Lower lobe of right lung (tissue), 2 donors: ENCODE measurements at regions not wholly inside any gene's neighbourhood (a gene's known extent, or its start where the extent isn't known, plus 50 kb on each side); places are given as distances from the start of the nearest gene placed in this dataset.

Experiments
- ATAC-seq, 2 donors: fragments of 200-7000 bp; cut with Tn5 transposase; one replicate each; pipeline ENCODE4 v1.9.1; 2020 to 2022; ENCODE audit warnings: mild to moderate bottlenecking in 2 of 2, moderate library complexity in 2 of 2
- DNase-seq: peaks from one replicate; pipeline ENCODE4 v3.0.0-alpha.2; 2020
- H3K27ac ChIP-seq: fragments of 200-600 bp; one replicate; pipeline ENCODE4 v1.8.0; 2022
- H3K27me3 ChIP-seq: fragments of 200-600 bp; one replicate; pipeline ENCODE4 v1.8.0; 2022; ENCODE audit warnings: low read depth
- H3K36me3 ChIP-seq: fragments of 200-600 bp; one replicate; pipeline ENCODE4 v1.8.0; 2022; ENCODE audit warnings: mild to moderate bottlenecking
- H3K4me1 ChIP-seq: fragments of 200-600 bp; one replicate; pipeline ENCODE4 v1.8.0; 2022
- H3K4me3 ChIP-seq: fragments of 200-600 bp; one replicate; pipeline ENCODE4 v1.8.0; 2022; ENCODE audit warnings: mild to moderate bottlenecking
- H3K9me3 ChIP-seq: fragments of 200-600 bp; one replicate; pipeline ENCODE4 v1.8.0; 2022
- CTCF ChIP-seq: fragments of 200-600 bp; IDR thresholded peaks from one replicate; pipeline ENCODE4 v1.8.0; 2022; ENCODE audit warnings: antibody characterized with exemption, mild to moderate bottlenecking
- intact Hi-C: fragments of 100-400 bp; cut with DNase I; formaldehyde crosslinking; loops from one replicate; pipeline ENCODE4 v1.11.0; 2022
- donor health status: DM: no; HTN: yes; CAD: no; lungs with severe emphysema.

DNA sequence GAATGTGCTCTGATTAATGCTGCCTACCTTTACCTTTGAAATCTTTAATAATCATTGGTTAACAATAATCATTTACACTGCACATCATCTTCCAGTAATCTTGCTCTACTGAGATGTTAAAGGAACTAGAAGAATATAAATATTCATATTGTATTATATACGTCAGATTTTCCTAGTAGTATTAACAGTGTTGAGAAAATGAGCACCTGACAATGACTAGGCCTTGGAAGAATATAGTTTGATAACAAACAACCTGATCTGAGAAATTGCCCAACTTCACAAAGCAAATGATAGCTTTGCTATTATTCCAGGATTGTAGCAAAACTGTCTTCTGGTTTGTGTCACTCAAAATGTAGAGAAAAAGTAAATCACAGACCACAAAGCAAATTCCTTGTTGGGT lies 467.1 kb downstream of the NOVA1 start:
- ATAC-seq (no peak), DNase-seq (no peak)
- Histone ChIP-seq H3K9me3 (no peaks in the 10 kb centered on the region), H3K4me3 (no peak overlapping the region), H3K4me1 (no peaks in the 10 kb centered on the region), H3K27ac (no peak overlapping the region), H3K27me3 (no peaks in the 10 kb centered on the region), H3K36me3 (no peaks in the 10 kb centered on the region)
- intact Hi-C loops: no loop called here
- TF ChIP-seq CTCF: no peak

- intact Hi-C loops: no loop called here
- H3K27ac ChIP-seq: no peak overlapping the region
- no peaks in the 10 kb centered on the region for H3K36me3 ChIP-seq
- H3K9me3 ChIP-seq: no peaks in the 10 kb centered on the region
- no peak overlapping the region for H3K4me3 ChIP-seq
- DNase-seq: no peak
- no peak for ATAC-seq
- no peaks in the 10 kb centered on the region for H3K27me3 ChIP-seq
- TF ChIP-seq CTCF: no peak
- H3K4me1 ChIP-seq: no peaks in the 10 kb centered on the region
These were observed 468.7 kb downstream of the NOVA1 start for GRCh38 chr14:26128931-26129671.

DNA sequence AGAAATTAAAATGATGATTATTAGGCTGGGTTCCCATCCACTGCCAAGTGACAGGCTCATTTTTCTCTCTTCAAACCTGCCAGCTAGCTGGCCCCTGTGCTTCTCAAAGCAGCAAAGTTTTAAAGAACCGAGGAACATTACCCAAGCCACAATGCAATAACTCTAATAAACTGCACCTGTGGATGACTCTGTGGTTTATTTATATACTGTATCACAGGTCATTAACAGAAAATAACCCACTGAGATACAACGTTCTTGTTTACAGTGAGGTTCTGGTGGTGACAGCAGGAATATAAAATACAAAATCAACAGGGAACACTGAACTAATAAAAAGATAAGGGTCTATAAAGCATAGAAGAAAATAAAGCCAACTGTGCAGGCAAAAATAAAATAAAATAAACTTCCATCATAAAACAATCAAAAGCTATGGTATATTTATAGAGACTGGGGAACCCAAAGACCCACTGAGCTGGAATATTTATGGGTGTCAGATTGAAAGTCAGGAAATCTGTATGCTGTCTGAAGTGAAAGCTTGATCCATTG lies 472.9 kb downstream of the NOVA1 start:
- ATAC-seq (no peak), DNase-seq (no peak)
- Histone ChIP-seq H3K9me3 (no peaks in the 10 kb centered on the region), H3K36me3 (no peaks in the 10 kb centered on the region), H3K27me3 (no peaks in the 10 kb centered on the region), H3K27ac (no peak overlapping the region), H3K4me3 (no peak overlapping the region), H3K4me1 (no peaks in the 10 kb centered on the region)
- intact Hi-C loops: no loop called here
- no peak for TF ChIP-seq CTCF

DNA sequence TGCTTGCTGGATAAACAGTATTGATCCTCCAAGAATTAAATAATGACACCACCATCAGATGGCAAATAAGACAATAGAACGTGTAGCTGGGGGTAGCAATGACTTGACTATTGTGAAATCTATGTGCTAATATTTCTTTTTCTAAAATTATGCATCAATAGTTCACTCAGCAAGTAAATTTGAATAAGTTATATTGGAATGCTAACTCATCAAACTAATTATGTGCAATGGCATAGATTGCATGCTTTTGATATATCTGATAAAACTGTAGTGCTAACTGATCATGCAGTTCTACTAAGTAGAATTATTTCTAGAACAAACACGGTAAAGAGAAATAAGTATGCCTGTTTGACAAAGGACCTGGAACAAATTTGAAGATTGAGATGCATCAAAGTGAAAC lies 474.4 kb downstream of the NOVA1 start:
- Histone ChIP-seq H3K27ac (no peak overlapping the region), H3K4me3 (no peak overlapping the region), H3K27me3 (no peaks in the 10 kb centered on the region), H3K9me3 (no peaks in the 10 kb centered on the region), H3K4me1 (no peaks in the 10 kb centered on the region), H3K36me3 (no peaks in the 10 kb centered on the region)
- TF ChIP-seq CTCF: no peak
- ATAC-seq (no peak), DNase-seq (no peak)
- intact Hi-C loops: no loop called here

GRCh38 chr14:26121181-26121580 lies 476.7 kb downstream of the NOVA1 start:
- no peak for TF ChIP-seq CTCF
- Histone ChIP-seq H3K27me3 (no peaks in the 10 kb centered on the region), H3K36me3 (no peaks in the 10 kb centered on the region), H3K4me3 (no peak overlapping the region), H3K4me1 (no peaks in the 10 kb centered on the region), H3K9me3 (no peaks in the 10 kb centered on the region), H3K27ac (no peak overlapping the region)
- intact Hi-C loops: no loop called here
- ATAC-seq: no peak
- no peak for DNase-seq
